ENCODE measurements at regions not wholly inside any gene's neighbourhood (a gene's known extent, or its start where the extent isn't known, plus 50 kb on each side); places are given as distances from the start of the nearest gene placed in this dataset.
"Not testable (repeated sequence)": the region's sequence is repeated elsewhere in the genome, so short reads cannot be mapped to it uniquely, and the experiment has no call there.

DNA sequence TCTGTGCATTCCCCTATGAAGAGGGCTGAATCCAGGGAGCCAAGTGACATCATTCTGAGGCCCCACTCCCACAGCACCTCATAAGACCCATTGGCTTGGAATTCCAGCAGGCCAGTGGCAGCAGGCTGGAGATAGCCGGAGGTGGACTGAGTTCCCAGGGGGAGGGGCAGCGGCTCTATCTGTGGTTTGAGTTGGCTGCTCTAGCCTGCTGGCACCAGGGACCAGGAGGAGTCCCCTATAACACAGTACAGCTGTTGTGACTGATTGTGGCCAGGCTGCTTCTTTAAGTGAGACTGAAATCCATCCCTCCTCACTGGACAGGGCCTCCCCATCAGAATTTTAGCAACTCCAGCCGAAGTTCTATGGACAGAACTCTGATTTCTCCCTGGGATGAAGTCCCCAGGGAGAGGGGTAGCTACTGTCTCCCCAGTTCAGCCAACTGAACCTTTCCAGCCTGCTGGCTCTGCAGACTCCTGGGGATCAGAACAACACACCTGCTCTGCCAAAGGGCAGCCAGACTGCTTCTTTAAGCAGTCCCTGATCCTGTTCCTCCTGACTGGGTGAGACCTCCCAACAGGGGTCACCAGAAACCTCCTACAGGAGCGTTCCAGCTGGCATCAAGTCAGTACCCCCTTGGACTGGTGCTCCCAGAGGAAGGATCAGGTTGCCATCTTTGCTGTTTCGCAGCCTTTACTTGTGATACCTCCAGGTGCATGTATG lies 4214.8 kb upstream of the OR11H1 start:
- not testable (repeated sequence) for H3K27ac Mint-ChIP-seq; H3K36me3 Mint-ChIP-seq (ENCODE audit: low read depth); H3K4me3 Mint-ChIP-seq; H3K27me3 Mint-ChIP-seq (ENCODE audit: low read depth); H3K4me1 Mint-ChIP-seq (ENCODE audit: low read depth)
- peaks cover 75% of the 10 kb centered on the region for H3K9me3 Mint-ChIP-seq

DNA sequence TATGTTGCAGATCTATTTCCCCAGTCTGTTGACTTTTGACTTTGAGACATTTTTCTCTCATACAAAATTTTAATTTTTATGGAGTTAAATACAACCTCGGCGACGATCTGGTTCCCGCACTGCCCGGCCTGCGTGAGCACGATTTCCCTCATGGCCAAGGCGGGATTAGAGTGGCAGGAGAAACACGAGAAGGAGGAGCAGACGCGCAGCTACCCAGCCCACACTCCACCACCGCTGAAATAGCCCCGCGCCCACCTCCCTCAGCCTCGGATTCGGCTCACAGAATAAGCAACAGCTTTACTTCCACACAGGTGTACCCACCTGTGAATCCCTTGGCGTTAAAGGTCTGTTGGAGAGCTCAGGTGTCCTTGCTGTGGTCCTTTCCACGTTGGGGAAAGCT lies 4209.4 kb upstream of the OR11H1 start:
- not testable (repeated sequence) for H3K27ac Mint-ChIP-seq; H3K27me3 Mint-ChIP-seq (ENCODE audit: low read depth); H3K4me1 Mint-ChIP-seq (ENCODE audit: low read depth); H3K4me3 Mint-ChIP-seq; H3K36me3 Mint-ChIP-seq (ENCODE audit: low read depth)
- peaks cover 52% of the 10 kb centered on the region for H3K9me3 Mint-ChIP-seq

DNA sequence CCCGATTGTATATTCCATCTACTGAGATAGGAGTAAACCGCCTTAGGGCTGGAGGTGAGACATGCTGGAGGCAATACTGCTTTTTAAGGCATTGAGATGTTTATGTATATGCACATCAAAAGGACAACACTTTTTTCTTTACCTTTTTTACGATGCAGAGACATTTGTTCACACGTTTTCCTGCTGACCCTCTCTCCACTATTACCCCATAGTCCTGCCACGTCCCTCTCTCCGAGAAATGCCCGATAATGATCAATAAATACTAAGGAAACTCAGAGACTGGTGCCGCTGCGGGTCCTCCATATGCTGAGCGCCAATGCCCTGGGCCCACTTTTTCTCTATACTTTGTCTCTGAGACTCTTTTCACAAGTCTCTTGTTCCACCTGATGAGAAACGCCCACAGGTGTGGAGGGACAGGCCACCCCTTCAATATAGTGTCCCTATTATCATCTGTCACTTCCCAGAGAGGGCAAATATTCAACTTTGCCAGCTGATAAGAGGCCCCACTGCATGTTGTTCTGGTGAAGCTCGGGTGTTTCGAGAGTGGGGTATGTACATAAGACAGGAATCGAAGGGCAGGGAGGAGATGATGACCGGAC lies 4203.5 kb upstream of the OR11H1 start:
- peaks cover 55% of the 10 kb centered on the region for H3K9me3 Mint-ChIP-seq
- H3K36me3 Mint-ChIP-seq (ENCODE audit: low read depth); H3K4me3 Mint-ChIP-seq; H3K4me1 Mint-ChIP-seq (ENCODE audit: low read depth); H3K27me3 Mint-ChIP-seq (ENCODE audit: low read depth); H3K27ac Mint-ChIP-seq: not testable (repeated sequence)

DNA sequence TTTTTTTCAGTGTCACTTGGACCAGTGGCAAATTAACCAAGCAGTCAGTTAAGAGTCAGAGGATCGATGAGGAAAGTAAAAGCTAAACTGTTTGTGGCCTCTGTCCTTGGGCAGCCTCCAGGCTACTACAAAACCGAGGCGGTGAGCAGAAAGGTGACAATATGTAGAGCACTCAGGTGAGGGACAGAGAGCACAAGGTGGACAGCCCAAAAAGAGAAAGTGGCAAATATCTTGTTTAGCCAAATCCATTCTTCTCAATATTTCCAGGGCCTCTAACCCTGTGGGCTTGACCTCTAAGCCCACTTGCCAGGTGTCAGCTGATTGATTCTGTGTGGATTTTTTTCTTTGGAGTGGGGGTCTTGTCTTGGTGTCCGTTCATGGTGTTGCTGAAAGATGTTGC lies 4202.2 kb upstream of the OR11H1 start:
- Mint-ChIP-seq H3K36me3 (ENCODE audit: low read depth) (no peaks in the 10 kb centered on the region), H3K4me1 (ENCODE audit: low read depth) (no peaks in the 10 kb centered on the region), H3K4me3 (no peak overlapping the region), H3K27me3 (ENCODE audit: low read depth) (no peaks in the 10 kb centered on the region), H3K27ac (no peak overlapping the region), H3K9me3 (peaks cover 59% of the 10 kb centered on the region)

DNA sequence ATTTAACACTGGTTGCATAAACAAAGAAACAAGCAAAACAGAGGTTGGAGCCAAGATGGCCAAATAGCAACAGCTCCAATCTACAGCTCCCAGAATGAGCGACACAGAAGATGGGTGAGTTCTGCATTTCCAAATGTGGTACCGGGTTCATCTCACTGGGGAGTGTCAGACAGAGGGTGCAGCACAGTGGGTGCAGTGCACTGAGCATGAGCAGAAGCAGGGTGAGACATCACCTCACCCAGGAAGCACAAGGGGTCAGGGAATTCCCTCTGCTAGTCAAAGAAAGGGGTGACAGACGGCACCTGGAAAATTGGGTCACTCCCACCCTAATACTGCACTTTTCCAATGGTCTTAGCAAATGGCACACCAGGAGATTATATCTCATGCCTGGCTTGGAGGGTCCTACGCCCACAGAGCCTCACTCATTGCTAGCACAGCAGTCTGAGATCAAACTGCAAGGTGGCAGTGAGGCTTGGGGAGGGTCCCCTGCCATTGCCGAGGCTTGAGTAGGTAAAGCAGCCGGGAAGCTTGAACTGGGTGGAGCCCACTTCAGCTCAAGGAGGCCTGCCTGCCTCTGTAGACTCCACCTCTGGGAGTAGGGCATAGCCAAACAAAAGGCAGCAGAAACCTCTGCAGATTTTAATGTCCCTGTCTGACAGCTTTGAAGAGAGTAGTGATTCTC lies 4186.5 kb upstream of the OR11H1 start:
- not testable (repeated sequence) for H3K4me1 Mint-ChIP-seq (ENCODE audit: low read depth); H3K4me3 Mint-ChIP-seq; H3K27ac Mint-ChIP-seq; H3K27me3 Mint-ChIP-seq (ENCODE audit: low read depth); H3K36me3 Mint-ChIP-seq (ENCODE audit: low read depth)
- peaks cover 88% of the 10 kb centered on the region for H3K9me3 Mint-ChIP-seq

DNA sequence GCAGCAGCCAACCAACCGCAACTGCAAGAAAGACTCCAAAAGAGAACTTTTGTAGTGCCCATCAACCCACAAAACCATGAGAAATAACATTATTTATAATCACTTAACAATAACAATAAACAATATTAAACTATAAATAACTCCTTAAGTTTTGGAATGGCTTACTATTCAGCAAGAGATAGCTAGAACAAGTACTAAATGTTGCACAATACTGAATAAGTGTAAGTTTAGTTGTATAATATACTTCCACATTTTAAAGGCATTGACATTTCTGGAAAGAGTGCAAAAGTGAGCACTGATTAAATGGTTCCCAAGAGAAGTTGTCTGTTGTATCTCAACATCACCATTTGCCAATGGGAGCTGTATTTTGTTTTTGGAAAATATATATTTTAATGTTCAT lies 4176.8 kb upstream of the OR11H1 start:
- H3K4me3 Mint-ChIP-seq = not testable (repeated sequence)

DNA sequence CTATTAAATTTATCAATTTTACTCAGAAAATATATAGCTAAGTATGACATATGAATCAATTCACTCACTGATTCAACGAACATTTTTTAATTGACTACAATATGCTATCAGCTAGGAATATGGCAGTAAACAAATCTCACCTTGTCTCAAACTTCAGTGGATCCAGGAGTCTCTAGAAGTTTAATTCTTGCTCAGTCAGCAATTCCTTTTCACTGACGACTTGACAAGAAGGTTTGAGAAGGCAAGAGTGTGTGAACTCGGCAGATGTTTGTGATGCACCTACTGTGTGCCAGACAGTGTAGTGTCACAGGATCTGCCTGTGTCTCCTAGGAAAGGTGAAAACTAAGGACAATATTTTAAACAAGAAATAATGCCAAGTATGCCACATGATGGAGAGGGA lies 4175.7 kb upstream of the OR11H1 start:
- H3K27me3 Mint-ChIP-seq (ENCODE audit: low read depth); H3K27ac Mint-ChIP-seq; H3K4me1 Mint-ChIP-seq (ENCODE audit: low read depth); H3K36me3 Mint-ChIP-seq (ENCODE audit: low read depth); H3K4me3 Mint-ChIP-seq: not testable (repeated sequence)
- H3K9me3 Mint-ChIP-seq = peaks cover 71% of the 10 kb centered on the region

More for the DNA sequence above, 4176.8 kb upstream of the OR11H1 start:
- H3K27me3 Mint-ChIP-seq (ENCODE audit: low read depth); H3K27ac Mint-ChIP-seq; H3K36me3 Mint-ChIP-seq (ENCODE audit: low read depth); H3K4me1 Mint-ChIP-seq (ENCODE audit: low read depth): not testable (repeated sequence)
- peaks cover 71% of the 10 kb centered on the region for H3K9me3 Mint-ChIP-seq

DNA sequence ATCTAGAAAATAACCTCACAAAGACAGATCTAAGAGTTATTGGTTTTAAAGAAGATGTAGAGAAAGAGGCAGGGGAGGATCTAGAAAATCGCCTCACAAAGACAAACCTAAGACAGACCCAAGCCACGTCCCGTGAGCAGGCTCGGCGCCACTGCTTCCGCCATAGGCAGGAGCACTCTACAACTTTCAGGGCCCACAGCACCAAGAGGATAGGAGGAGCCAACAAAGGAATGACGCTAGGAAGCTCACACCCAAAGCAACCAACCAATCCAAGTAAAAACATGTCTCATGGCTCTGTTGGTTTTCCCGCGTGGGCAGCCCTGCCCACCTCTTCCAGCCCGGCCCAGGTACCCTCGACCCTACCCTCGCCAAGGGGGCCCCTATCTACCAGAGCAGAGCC lies 4167.4 kb upstream of the OR11H1 start:
- no peak overlapping the region for H3K4me3 Mint-ChIP-seq
- no peaks in the 10 kb centered on the region for H3K36me3 Mint-ChIP-seq (ENCODE audit: low read depth)

DNA sequence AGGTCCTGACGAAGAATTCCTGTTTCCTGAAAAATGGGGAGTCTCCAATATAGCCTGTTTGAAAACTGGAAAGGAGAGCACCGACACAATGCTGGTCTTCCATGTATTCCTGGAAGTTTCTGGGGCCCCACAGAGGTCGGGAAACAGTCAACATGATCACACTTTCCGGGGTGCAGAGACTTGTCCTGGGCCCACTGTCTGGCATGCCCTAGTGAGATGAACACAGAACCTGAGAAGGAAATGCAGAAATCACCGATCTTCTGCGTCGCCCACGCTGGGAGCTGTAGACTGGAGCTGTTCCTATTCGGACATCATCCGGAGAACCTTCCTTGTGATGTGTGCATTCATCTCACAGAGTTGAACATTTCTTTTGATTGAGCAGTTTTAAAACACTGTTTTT lies 4166.5 kb upstream of the OR11H1 start:
- not testable (repeated sequence) for H3K27ac Mint-ChIP-seq; H3K4me3 Mint-ChIP-seq; H3K36me3 Mint-ChIP-seq (ENCODE audit: low read depth); H3K4me1 Mint-ChIP-seq (ENCODE audit: low read depth); H3K27me3 Mint-ChIP-seq (ENCODE audit: low read depth)
- peaks cover 80% of the 10 kb centered on the region for H3K9me3 Mint-ChIP-seq

More for the DNA sequence above, 4167.4 kb upstream of the OR11H1 start:
- H3K9me3 Mint-ChIP-seq = peaks cover 76% of the 10 kb centered on the region
- no peak overlapping the region for H3K27ac Mint-ChIP-seq
- no peaks in the 10 kb centered on the region for H3K27me3 Mint-ChIP-seq (ENCODE audit: low read depth)
- no peaks in the 10 kb centered on the region for H3K4me1 Mint-ChIP-seq (ENCODE audit: low read depth)

DNA sequence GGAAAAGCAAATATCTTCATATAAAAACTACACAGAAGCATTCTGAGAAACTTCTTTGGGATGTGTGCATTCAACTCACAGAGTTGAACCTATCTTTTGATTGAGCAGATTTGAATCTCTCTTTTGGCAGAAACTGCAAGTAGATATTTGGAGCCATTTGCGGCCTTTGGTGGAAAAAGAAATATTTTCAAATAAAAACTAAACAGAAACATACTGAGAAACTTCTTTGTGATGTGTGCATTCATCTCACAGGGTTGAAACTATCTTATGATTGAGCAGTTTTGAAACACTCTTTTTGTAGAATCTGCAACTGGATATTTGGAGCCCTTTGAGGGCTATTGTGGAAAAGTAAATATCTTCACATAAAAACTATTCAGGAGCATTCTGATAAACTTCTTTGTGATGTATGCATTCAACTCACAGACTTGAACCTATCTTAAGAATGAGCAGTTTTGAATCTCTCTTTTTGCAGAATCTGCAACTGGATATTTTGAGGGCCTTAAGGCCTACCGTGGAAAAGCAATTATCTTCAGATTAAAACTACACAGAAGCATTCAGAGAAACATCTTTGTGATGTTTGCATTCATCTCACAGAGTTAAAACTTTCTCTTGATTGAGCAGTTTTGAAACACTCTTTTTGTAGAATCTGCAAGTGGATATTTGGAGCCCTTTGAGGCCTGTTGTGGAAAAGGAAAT lies 4158.2 kb upstream of the OR11H1 start:
- H3K9me3 Mint-ChIP-seq = peaks cover 60% of the 10 kb centered on the region

DNA sequence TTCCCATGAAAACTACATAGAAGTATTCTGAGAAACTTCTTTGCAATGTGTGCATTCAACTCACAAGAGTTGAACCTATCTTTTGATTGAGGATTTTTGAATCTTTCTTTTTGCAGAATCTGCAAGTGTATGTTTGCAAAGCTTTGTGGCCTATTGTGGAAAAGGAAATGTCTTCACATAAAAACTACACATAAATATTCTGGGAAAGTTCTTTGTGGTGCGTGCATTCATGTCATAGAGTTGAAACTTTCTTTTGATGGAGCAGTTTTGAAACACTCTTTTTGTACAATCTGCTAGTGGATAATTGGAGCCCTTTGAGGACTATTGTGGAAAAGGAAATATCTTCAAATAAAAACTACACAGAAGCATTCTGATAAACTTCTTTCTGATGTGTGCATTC lies 4157.7 kb upstream of the OR11H1 start:
- H3K27ac Mint-ChIP-seq; H3K4me1 Mint-ChIP-seq (ENCODE audit: low read depth); H3K4me3 Mint-ChIP-seq; H3K27me3 Mint-ChIP-seq (ENCODE audit: low read depth); H3K36me3 Mint-ChIP-seq (ENCODE audit: low read depth): not testable (repeated sequence)
- H3K9me3 Mint-ChIP-seq = peaks cover 65% of the 10 kb centered on the region

More for the DNA sequence above, 4158.2 kb upstream of the OR11H1 start:
- H3K4me1 Mint-ChIP-seq (ENCODE audit: low read depth); H3K4me3 Mint-ChIP-seq; H3K27me3 Mint-ChIP-seq (ENCODE audit: low read depth); H3K27ac Mint-ChIP-seq; H3K36me3 Mint-ChIP-seq (ENCODE audit: low read depth): not testable (repeated sequence)
